HG02610 (cell line): ENCODE measurements at regions not wholly inside any gene's neighbourhood (a gene's known extent, or its start where the extent isn't known, plus 50 kb on each side); places are given as distances from the start of the nearest gene placed in this dataset.
"Not testable (repeated sequence)": the region's sequence is repeated elsewhere in the genome, so short reads cannot be mapped to it uniquely, and the experiment has no call there.

Experiments used
- ATAC-seq: cut with Tn5 transposase; IDR thresholded peaks from one replicate; pipeline ENCODE4 v1.9.1; 2021; ENCODE audit warnings: mild to moderate bottlenecking, moderate library complexity; ENCODE audit not compliant: unreplicated experiment

- ATAC-seq: no peak
These were observed 704.8 kb upstream of the SLC35B3 start for GRCh38 chr6:9140172-9140571.

GRCh38 chr6:9139746-9140145 lies 704.4 kb upstream of the SLC35B3 start:
- no peak for ATAC-seq

GRCh38 chr6:9138936-9139335 lies 703.6 kb upstream of the SLC35B3 start:
- ATAC-seq: no peak

GRCh38 chr6:9136141-9136822 lies 700.9 kb upstream of the SLC35B3 start:
- ATAC-seq: no peak

GRCh38 chr6:9131616-9132015 lies 696.3 kb upstream of the SLC35B3 start:
- no peak for ATAC-seq

DNA sequence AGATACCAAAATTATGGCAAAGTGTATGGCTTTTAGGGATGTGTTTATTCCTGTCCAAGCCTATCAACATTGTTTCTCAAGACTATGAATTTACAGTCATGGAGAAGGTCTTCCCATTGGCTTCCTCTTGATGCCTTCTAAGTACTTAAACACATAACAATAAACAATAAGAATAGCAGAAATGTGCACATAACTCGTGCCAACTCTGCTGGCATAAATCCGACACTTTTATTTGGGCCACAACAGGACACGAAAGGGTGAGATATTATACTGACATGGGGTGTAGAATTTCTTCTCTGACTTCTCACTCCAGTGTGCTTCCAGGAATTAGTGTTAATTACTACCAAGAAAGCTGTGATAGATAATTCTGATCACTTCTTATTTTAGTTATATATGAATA lies 695.9 kb upstream of the SLC35B3 start:
- no peak for ATAC-seq

DNA sequence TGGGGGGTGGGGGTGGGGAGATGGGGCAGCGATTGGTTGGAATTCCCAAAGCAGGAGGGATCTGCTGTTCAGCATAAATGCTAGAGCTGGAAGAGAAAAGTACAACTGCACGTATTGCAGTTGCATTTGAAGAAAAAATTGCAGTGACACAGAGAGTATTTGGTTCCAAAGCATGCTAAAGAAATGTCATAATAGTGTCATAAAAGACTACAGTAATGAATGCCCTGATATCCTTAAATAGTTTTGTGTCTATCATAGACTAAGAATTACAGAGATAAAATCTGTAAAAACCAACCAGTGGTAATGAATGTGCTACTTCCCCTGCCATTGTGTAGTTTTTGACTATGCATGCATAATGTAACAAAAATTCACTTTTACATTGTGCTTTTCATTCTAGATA lies 693.6 kb upstream of the SLC35B3 start:
- no peak for ATAC-seq

DNA sequence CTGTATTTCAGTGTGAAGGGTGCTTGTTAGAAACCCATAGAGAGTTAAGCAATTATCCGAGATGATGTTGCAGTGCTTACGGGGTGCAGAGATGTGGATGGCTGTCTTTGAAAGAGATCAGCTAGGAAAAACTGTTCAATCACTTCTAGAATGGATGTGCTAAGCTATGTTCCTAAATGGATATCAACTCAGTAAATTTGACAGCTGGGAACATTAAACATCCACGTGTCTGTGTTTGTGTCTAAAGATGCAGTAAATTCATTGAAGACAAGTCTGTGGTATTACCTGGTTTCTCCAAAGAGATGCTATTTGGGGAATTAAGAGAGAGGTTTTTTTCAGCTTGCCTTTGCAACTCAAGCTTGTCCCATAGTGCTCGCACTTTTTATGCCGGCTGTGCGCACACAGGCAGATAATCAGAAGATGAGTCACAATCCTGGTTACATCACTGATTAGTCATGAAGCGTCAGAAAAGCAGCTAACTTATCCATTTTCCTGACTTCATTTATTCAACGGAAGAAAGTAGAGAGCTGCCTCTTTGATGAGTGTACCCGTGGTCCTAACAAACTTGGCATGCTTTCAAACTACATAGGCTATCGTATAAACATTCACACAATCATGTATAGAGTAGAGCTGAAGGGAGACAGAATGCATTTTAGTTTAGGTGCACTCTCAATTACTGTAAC lies 691.7 kb upstream of the SLC35B3 start:
- no peak for ATAC-seq

GRCh38 chr6:9126034-9126433 lies 690.7 kb upstream of the SLC35B3 start:
- ATAC-seq: not testable (repeated sequence)

DNA sequence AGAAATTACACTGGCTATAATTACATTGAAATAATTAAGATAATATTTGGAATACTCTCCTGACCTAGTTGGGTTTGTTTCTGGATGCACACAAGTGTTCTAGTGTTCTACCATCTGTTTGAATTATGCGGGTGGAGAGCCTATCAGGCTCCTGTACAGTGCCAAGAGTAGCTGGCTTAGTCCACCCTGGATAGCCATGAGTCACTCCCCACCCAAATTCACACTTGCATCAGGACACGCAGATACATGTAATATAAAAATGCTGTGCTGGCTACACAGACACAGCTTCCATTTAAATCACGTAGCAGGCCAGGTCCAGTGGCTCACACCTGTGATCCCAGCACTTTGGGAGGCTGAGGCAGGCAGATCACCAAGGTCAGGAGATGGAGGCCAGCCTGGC lies 686.2 kb upstream of the SLC35B3 start:
- ATAC-seq: no peak

GRCh38 chr6:9116026-9116425 lies 680.7 kb upstream of the SLC35B3 start:
- ATAC-seq: no peak

- no peak for ATAC-seq
These were observed 677.2 kb upstream of the SLC35B3 start for GRCh38 chr6:9112544-9112943.

GRCh38 chr6:9103876-9104521 lies 668.7 kb upstream of the SLC35B3 start:
- no peak for ATAC-seq

- ATAC-seq: no peak
These were observed 666.6 kb upstream of the SLC35B3 start for GRCh38 chr6:9101920-9102319.

DNA sequence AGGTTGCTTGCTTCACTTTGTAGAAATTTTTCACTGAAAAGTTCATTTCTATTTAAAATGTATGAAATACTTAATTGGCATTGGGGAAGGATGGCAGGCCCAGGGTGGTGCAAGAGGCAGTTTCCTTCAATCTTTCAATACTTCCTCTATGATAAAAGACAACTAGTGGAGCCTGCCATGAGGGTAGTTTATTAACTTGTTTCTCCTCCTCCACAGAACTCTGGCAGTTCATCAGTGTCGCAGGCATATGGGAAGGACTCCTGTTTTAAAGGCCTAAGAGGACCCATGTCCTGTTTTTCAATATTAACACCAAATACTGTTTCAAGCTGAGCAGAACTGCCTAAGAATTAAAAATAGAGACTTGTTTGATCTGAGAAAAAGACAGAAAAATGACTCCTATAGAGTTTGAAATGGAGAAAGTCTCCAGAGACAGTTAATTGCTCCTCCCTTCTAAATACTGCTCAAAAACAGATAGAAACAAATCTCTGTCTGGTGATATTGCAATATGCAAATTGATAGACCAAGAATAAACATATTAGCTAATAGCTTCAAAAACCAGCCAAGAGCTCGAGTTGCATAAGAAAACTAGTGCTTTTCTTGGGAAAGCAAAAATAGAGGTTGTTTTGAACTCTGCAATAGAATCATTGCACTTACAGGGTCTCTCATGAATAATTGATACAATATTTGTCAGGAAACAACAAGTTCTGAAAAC lies 665.7 kb upstream of the SLC35B3 start:
- ATAC-seq: no peak

DNA sequence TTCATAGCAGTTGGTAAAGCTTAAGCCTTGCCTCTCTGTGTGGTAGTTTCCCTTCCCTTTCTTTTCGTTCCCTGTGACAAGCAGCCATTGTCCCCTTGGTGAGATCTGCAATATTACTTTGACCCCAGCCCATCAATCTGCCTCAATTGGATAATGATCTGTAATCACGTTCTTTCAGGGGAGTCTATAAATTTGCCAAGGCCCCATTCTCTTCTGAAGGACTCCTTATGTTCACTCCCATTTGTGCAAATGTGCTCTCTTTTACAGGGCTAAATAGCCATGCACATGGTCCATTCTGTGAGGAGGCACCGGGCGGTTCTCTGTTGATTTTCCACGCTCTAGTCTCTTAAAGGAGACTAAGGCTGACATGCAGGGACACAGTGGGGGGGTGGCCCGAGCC lies 660.4 kb upstream of the SLC35B3 start:
- no peak for ATAC-seq

GRCh38 chr6:9095137-9095536 lies 659.8 kb upstream of the SLC35B3 start:
- ATAC-seq: no peak

- ATAC-seq: no peak
These were observed 654.4 kb upstream of the SLC35B3 start for GRCh38 chr6:9089724-9090123.

DNA sequence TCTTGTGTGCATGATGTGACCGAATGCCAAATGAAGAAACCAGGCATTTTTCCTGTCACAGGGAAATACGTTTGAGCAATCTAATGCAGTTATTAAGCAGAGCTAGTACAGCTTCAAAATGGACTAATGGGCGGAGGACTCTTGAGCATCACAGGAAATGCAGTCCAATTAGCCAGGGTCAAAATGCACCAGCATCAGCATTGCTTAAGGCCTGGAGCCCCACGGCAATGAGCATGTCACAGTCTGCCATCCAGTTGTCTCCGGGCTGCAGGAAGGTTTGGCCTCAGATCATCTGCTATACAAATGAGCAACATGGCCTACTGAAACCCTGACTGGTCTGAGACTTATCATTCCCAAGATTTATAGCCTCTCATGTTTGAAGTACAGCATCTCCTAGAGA lies 652.1 kb upstream of the SLC35B3 start:
- no peak for ATAC-seq

GRCh38 chr6:9086331-9086730 lies 651.0 kb upstream of the SLC35B3 start:
- no peak for ATAC-seq

DNA sequence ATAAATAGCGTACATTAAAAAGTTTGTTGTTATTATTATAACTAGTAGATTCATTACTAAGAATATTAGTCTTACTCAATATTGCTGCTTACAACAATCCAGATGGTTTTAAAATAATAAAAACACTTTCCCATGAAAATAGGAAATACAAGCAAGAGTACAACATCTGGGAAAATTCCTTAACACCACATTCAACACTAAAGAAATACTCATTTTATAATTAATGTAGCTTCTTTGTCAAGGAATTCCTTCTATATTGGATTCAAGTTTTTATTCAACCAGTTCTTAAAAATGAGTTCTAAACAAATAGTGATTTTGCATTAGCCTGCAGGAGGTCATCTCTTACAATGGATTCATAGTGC lies 650.3 kb upstream of the SLC35B3 start:
- no peak for ATAC-seq
